ENCODE measurements at regions not wholly inside any gene's neighbourhood (a gene's known extent, or its start where the extent isn't known, plus 50 kb on each side); places are given as distances from the start of the nearest gene placed in this dataset.

GRCh38 chr13:64413529-64413928 lies 2816.6 kb downstream of the PCDH9 start:
- TF ChIP-seq CTCF (IDR thresholded peaks at IDR 0.05; ENCODE audit: insufficient read depth, low read depth, low read length) (no peak), EZH2 (IDR thresholded peaks at IDR 0.05; ENCODE audit: insufficient read depth, low read length) (no peak)

All from astrocyte (in vitro differentiated cells and primary cell).